GM18868 (cell line): ENCODE measurements at regions not wholly inside any gene's neighbourhood (a gene's known extent, or its start where the extent isn't known, plus 50 kb on each side); places are given as distances from the start of the nearest gene placed in this dataset.

Source experiments
- ATAC-seq: cut with Tn5 transposase; IDR thresholded peaks from one replicate; pipeline ENCODE4 v1.9.1; 2021; ENCODE audit warnings: mild to moderate bottlenecking, moderate library complexity; ENCODE audit not compliant: unreplicated experiment

DNA sequence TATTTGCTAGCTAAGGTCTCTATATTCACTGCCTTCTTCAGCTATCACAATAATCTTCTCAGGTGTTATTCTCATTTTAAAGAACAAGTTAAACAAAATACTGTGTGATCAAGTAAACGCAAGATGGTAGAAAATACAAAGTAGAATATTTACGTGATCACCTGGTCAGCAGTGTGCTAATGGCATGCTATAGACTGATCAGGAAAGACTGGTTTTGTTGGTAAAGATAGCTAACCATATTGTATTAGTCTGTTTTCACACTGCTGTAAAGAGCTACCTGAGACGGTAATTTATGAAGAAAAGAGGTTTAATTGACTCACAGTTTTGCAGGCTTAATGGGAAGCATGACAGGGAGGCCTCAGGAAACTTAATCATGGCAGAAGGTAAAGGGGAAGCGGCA, 50.4 kb downstream of the ZBTB38 start:
- no peak for ATAC-seq

DNA sequence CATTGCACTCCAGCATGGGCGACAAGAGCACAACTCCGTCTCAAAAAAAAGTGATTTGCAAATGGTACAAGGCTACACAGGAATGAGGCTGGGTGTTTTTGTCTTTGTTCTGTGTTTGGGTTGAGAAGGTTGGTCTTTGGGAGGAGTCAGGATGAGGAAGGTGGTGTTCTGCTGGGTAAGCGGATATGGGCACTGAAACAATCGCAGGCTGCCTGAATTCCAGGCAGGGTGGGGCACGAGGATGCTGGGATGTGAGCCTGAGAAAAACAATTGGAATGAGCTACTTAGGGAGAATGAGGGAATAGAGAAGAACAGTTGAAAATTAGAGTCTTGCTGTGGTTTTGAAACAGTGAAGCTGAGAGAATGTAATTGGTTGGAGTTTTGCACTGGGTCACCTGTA, 51.6 kb downstream of the ZBTB38 start:
- no peak for ATAC-seq

DNA sequence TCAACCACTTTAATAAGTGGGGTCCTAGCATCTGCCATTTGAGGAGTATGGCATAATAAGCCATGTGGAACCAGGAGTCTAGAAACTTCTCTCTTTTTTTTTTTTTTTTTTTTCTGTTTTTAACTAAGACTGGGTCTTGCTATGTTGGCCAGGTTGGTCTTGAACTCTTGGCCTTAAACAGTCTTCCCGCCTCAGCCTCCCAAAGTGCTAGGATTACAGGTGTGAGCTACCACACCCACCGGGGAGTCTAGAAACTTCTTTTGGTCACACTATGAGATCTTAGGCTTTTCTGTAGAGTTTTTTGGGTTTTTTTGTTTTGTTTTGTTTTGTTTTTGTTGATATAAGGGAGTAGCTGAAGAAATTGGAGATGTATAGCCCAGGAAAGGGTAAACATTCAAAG, 52.9 kb downstream of the ZBTB38 start:
- ATAC-seq, result no peak

DNA sequence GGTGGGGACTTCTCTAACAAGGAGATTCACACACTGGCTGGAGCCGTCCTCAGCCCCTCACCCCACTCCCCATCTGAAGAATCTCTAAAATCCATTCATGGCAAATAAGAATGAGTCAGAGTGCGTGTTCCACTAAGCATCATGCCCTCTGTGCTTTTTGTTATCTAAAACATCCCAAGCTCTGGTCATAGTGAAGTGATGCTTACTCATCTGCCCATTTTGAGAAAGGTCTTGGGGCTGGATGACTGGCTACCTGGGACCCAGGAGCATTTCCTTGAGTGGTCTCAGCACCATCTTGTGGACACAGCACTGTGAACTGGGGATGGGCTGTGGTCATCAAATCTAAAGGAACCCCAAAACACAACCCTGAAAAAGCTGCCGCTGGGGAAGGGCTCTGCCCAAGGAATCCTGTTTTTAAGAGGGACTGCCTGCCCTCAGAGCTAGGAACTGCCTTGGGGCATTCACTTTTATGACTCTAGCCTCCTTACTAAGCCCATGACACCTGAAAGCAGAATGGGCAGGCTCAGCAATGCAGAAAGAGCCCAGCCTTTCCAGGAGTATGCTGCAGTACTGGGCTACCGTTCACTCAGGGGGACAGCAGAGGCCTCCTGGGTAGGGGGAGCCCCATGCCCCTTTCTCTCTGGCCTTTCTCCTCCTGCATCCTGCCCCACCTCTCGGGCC, 53.5 kb downstream of the ZBTB38 start:
- ATAC-seq, result no peak

DNA sequence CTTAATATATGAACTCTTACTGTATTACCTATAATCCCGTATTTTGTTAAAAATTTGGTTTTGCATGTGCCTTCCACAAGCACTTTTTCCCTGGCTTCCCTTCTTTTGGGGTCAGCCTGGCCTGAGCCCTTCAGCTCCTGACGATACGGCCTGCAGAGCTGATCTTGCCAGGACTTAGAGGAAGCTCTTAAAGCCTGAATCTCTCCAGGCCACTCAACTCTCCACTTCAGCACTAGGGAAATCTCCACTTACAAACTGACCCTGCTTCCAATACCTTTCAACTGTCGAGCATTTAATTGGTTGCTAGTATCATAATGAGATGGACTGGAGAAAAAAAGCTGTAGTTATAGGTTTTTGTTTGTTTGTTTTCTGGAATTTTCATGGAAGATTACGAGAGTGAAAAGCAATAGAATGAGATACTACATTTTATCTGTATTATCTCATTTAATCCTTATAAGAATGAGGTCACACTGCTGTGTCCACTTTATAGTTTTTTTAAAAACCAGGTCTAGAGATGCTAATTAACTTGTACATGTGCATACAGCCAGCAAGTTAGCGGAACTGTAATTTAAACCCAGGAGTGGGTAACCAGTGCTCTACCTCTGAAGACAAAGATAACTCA, 54.8 kb downstream of the ZBTB38 start:
- ATAC-seq, result no peak

DNA sequence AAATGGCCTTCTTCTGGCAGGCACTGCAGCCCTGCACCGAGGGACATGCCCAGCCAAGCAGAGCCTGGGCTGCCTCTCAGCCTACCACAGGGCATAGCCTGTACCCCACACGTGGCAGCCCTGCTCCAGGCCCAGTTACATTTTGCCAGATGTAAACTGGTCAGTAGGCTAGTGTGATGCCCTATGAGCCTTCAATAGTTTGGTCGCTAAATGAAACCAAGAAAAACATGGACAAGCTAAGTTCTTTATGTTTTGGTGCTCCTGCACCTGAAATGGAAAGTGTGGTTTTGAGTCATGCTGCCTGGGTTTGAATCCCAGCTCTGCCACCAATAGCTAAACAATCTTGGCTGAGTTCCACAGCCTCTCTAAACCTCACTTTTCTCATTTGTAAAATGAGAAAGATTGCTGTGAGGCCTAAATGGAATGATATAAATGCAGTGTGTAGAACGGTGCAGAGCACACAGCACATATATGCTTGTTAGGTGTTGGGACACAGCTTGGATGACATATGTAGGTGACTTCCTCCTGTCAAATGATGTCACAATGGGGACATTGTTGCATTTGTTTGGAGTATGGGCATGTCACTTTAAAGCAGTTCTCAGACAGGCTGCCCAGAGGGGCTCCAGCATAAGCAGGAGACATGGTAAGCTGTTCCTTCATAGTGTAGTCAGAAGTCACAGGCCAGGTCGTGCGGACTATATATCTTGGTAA, 57.4 kb downstream of the ZBTB38 start:
- ATAC-seq, result no peak

DNA sequence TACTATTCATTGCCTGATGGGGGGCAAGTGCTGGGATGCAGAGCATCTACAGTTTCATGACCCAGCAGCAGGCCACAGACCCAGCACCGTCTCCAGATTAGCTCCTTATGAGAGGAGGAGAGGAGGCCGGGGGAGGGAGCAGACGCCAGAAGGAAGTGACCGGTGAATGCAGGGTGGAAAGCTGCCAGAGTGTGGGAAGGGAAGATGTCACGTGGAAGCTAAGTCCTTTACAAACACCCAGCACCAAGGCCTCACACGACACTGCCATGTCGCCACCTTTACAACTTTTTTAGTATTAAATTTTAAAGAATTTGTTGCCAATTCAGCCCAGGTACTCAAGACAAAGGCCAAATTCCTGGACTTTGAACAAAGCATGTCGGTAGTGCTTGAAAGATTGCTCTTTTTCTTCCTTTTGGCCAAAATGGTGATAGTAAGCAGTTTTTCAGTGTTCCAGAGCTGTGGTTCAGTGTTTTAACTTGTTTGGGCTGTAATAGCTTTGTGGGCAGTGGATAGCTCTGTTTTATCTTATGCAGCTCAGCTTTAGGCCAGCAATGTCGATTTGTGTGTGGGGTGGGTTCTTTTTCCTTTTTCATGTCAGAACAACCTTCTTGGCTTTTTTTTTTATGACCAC, 58.2 kb downstream of the ZBTB38 start:
- no peak for ATAC-seq

DNA sequence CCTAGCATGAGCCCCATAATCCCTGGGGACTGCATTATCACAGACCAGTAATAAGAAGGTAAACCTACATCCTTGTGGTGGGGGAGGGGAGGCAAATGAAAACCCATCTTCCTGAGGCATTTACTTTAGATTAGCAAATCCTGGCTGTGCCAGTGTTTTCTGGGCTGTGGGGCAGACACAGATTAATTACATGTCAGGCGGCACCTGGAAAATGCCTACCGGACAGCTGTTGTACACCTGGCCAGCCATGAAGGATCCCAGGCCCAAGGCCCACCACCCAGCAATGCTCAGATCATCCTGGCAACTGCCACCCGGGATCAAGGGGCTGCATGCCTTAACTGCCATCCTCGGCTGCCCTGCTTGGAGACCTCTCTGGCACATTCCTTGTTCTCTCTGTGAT, 59.1 kb upstream of the RASA2 start:
- no peak for ATAC-seq

DNA sequence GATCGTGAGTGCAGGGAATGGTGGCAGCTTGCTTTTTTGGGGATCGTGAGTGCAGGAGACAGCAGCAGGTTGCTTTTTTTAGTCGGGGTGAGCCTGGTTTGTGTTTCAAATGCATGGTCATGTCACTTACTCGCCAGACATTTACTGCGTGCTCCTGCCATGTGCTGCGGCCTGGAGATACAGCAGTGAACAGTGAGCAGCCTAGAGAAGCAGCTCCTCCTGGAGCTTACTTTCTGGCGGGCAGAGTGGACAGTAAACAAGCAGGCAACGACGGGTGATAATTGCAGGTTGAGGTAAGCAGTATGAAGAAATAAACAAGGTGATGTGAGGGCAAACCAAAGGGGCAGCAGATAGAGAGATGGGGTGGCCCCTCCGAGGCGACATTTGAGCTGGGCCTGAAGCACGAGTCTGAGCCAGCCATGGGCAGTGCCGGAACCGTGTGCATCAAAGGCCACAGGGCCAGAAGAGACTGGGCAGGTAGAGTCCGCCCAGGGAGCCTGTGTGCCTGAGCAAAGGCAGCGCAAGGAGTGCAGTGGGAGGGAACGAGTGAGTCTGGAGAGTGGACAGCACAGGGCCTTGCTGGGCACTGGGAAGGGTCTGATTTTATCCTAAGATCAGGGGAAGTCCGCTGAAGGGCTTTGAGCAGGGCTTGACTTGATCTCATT, 57.3 kb upstream of the RASA2 start:
- no peak for ATAC-seq

DNA sequence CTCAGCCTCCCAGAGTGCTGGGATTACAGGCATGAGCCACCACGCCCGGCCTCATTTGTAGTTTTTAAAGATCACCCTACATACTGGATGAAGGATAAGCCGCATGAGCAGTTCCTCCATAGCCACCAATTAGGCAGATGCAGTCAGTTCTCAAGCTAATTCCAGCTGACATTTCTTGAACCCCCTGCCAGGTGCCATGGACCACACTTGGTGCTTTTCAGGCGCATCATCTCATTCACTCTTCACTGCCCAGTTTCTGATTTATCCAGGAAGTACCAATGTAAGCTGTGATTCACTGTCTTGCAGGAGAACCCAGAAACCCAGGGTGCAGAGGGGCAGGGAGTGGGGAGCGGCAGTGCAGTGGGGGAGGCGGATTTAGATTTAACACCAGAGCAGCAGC, 56.5 kb upstream of the RASA2 start:
- no peak for ATAC-seq

DNA sequence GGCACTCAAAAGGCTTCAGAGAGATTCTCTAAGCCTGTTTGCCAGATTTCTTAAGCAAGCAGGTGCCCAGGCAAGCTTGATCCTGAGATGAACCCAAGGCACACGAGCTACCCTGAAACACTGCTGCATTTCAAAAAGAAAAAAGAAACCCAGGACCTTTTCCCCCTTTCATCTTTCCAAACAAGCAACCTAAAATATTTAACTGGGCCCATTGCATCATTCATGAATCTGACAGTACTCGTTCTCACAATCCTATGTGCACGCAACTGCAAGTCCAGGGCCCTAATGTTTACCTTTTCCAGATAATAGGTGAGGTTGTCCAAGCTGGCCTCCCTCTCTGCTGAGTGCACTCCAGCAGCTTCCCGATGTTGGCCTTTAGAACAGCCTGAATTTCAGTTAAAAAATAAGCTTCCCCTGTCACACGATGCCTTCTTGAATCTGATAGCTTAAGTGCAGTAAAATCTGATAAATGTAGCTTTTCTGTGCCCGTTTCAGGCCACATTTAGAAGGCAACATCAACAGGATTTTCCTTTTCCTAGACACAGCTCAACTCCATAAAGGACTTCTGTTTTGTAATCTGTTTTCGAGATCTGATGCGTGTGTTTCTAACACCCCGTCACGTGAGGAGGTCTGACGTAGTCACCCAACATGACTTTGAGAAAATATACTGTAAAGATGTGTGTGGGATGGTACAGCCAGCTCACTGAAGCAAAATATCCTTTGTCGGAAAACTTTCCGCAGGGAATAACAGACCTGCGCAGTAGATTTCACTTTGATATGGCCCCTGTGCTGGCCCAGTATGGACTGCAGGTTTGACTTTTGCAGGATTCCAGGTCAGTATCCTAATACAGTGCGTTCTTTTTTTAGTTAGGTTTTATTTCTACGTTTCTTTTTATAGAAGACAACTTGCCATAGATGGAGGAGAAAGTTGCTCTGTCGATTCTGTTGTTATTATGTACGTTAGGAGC, 55.1 kb upstream of the RASA2 start:
- no peak for ATAC-seq

DNA sequence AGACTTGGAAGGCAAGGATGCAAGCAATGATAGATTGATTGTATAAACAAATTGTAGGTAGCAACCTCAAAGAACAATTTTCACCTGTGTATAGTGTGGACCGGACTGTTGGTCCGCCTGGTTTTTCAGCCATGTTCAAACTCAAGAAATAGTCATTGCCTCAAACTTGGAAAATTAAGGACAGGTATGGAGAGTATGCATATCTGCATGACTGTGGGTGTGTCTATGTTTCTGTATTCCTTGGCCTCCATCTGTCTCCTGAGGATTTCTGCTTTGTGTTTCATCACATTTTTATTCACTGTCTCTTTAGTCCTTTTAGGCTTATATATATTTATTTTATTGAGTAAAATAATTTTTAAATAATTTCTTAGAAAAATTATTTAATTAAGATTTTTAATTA, 53.9 kb upstream of the RASA2 start:
- ATAC-seq, result no peak

DNA sequence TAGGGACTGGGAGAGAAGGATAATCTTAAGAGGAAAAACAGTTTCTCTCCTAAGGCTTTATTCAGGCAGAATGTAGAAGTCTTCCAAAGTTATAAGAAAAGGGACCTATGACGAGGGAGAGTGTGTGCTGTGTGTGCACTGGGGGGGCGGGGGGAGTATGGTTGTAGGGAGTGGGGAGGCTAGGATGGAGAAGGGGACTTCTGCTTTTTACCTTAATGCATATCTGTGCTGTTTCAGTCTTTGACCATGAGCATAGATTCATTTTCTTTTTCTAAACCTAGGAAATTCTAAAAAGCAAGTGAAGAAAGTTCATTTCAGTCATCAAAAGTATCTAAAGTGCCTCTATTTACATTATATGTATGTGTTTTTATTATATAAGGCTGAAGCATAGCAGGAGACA, 52.6 kb upstream of the RASA2 start:
- peak; percentile 61 for ATAC-seq

DNA sequence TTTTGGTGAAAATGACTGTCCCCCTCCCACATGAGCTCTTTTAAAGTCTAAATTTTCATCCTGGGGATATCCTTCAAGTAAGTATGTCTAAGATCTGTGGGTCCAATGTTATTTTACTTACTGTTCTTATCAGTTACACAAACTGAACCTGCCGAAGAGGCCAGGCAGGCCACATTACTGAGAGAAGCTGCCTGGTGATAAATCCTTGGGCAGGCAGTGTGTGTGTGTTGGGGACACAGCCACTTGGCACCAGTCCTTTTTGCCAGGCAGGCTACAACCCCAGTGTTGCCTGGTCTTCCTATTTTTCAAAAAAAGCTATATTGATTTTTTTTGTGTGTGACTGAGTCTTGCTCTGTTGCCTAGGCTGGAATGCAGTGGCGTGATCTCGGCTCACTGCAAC, 50.6 kb upstream of the RASA2 start:
- no peak for ATAC-seq
